ENCODE measurements at regions not wholly inside any gene's neighbourhood (a gene's known extent, or its start where the extent isn't known, plus 50 kb on each side); places are given as distances from the start of the nearest gene placed in this dataset.
"Not testable (repeated sequence)": the region's sequence is repeated elsewhere in the genome, so short reads cannot be mapped to it uniquely, and the experiment has no call there.

- DNase-seq, result no peak
Measured at GRCh38 chr18:60123031-60123430, 223.2 kb downstream of the PMAIP1 start.

GRCh38 chr18:60122339-60122738, 222.5 kb downstream of the PMAIP1 start:
- DNase-seq, result no peak

- DNase-seq, result no peak
Measured at GRCh38 chr18:60120231-60120750, 220.5 kb downstream of the PMAIP1 start.

GRCh38 chr18:60117321-60117720, 217.5 kb downstream of the PMAIP1 start:
- no peak for DNase-seq

GRCh38 chr18:60113396-60113795, 213.6 kb downstream of the PMAIP1 start:
- DNase-seq, result no peak

DNA sequence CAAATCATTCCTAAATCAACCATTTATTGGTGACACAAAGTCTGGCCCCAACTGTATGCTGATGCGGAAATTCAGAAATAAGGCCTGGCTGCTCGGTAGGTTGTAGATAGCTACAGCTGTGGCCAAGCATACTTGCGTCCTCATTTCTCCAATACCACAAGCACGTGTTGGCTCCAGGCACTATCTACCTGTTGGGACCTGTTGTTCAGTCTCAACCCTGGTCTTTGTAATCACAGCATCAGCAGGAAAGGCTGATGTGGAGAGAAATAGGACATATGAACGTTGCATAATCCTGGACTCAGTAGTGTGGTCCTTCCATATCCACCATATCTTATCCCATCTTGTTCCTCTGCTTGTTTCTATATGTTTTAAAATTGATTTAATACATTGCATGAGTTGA, 212.6 kb downstream of the PMAIP1 start:
- DNase-seq, result no peak

DNA sequence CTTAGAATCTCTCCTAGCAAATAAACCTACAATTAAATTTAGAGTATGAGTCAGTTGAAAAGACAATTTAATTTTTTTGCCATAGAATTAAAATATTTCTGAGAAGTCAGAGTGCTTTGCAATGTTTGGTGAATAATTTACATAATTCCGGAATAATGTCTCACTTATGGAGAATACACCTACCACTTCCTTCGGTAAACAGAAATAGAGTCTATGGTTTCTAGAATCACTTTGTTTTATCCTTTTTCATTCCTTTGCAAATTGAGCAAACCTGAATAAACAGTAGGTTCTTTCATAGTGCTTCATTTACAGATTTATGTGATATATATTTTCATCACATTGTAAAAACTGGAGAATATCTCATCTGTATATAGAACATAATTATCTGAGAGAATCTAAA, 211.7 kb downstream of the PMAIP1 start:
- no peak for DNase-seq

- no peak for DNase-seq
Measured at GRCh38 chr18:60110836-60111235, 211.0 kb downstream of the PMAIP1 start.

GRCh38 chr18:60100778-60101177, 201.0 kb downstream of the PMAIP1 start:
- DNase-seq, result no peak

- DNase-seq, result no peak
Measured at GRCh38 chr18:60099709-60100108, 199.9 kb downstream of the PMAIP1 start.

DNA sequence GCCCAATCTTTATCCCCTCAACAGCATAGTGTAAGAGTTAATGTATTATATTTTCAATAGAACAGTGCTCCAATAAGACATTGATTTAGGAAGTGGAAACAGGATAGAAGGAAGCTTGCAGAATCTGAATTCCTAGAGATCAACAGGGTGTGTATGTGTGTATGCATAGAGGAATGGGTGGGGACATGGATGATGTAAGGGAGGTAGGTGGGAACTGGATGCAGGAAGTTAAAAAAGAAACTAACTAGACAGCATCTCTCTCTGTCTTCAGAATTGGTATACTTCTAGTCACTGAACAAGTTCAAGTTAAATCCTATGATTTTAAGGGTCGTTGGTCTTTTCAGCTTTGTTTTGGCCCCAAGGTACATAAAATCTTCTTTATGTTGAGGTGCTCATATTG, 196.6 kb downstream of the PMAIP1 start:
- no peak for DNase-seq

GRCh38 chr18:60092073-60092472, 192.3 kb downstream of the PMAIP1 start:
- DNase-seq, result no peak

GRCh38 chr18:60090170-60090569, 190.4 kb downstream of the PMAIP1 start:
- no peak for DNase-seq

DNA sequence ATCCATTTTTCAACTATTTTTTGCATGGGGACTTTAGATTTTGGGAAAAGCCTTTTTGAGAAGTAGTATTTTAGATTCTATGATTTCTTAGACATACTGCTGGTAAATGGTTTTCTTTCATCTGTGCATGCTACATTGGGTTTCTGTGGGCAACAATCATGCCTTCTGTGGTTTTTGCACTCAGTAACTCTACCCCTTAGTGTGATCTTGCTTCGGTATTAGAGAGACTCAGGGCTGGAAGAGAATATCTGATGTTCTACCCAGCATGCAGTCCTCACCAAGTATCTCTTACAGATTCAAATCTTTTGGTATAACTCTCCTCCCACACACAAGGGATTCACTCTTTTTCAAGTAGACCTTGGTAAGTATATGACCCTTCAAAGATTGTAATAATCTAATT, 183.0 kb downstream of the PMAIP1 start:
- no peak for DNase-seq

- DNase-seq, result no peak
Measured at GRCh38 chr18:60082282-60082681, 182.5 kb downstream of the PMAIP1 start.

- DNase-seq, result no peak
Measured at GRCh38 chr18:60075477-60075876, 175.7 kb downstream of the PMAIP1 start.

GRCh38 chr18:60070631-60071030, 170.8 kb downstream of the PMAIP1 start:
- DNase-seq, result no peak

DNA sequence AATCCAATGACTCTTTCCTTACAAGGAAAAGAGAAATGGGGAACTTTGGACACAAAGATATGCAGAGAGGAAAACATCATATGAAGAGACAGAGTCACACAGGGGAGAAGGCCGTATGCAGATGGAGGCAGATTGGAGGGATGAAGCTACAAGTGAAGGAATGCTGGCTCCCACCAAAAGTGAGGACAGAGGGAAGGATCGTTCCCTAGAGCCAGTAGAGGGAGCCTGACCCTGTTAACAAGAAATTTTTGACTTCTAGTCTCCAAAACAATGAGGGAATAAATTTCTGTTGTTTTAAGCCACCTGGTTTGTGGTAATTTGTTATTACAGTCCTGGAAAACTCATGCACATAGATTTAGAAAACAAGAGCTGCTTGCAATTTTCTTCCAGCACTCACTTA, 169.3 kb downstream of the PMAIP1 start:
- DNase-seq, result no peak

DNA sequence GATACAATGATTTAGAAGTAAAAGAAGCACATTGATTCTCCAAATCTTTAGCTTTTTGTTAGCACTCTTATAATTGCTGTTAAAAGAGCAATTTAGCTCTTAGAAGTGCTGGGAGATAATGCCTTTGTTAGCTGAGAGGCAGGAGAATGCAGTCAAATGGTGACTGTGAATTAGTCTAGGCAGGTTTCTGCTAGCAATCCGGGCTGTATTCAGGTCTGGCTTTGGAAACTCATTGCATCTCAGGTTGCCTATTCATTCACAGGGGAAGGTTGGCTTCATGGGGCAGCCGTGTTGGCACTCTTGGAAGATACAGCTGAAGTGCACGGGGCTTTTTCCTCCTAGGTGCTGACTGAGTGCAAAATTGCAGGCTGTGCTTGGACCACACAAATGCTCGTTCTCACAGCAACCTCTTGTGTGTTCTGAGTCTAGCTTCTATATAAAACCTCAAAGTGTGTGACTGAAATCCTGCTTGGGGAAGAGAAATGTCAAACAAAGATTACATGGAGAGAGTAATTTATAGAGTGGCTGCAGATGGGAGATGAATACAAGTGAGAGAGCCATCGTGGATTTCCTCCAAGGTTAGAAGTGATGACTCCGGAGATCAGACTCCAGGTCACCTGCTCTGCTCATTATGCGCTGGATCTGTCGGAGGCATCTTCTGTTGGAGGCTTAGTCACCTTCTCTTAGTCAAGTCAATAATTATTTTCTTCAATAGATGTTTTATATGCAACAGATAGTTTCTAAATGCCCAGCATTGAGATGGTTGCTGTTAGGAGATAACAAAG, 167.8 kb downstream of the PMAIP1 start:
- DNase-seq, result no peak

DNA sequence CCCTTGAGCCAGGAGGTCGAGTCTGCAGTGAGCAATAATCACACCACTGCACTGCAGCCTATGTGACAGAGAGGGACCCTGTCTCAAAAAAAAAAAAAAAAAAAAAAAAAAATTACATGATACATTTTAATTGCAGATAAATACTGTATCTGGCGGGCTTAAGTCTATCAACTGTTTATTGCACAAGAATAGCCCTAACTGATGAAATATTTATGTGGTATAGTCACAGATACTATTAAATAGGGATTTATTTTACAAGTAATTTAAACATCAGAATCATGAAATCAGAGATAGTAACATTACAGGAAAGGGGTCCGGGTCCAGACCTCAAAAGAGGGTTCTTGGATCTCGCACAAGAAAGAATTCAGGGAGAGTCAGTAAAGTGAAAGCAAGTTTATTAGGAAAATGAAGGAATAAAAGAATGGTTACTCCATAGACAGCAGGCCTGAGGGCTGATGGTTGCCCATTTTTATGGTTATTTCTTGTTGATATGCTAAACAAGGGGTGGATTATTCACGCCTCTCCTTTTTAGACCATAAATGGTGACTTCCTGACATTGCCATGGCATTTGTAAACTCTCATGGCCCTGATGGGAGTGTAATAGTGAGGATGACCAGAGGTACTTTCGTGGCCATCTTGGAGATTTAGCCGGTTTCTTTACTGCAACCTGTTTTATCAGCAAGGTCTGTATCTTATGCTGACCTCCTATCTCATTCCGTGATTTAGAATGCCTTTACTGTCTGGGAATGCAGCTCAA, 166.6 kb downstream of the PMAIP1 start:
- no peak for DNase-seq

- DNase-seq, result no peak
Measured at GRCh38 chr18:60064271-60064670, 164.5 kb downstream of the PMAIP1 start.

GRCh38 chr18:60062831-60063230, 163.0 kb downstream of the PMAIP1 start:
- not testable (repeated sequence) for DNase-seq

GRCh38 chr18:60062396-60062795, 162.6 kb downstream of the PMAIP1 start:
- DNase-seq, result no peak

DNA sequence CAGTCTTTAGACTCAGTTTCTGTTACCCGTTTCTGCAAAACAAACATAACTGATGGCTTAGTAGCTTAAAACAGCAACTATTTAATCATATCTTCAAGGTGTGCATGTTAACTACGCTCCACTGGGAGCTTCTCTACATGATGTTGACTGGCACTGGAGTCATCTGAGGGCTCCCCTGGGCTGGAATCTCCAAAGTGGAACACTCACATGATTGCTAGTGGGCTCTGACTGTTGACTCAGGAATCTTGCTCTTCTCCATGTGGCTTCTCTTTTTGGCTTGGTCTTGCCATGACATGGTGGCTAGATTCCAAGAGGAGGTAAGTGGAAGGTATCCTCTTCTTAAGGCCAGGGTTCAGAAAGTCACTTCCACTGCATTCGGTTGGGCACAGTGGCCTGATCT, 160.8 kb downstream of the PMAIP1 start:
- DNase-seq, result no peak
